GM18909 (cell line): ENCODE measurements at regions not wholly inside any gene's neighbourhood (a gene's known extent, or its start where the extent isn't known, plus 50 kb on each side); places are given as distances from the start of the nearest gene placed in this dataset.

Experiments used
- ATAC-seq: cut with Tn5 transposase; IDR thresholded peaks from one replicate; pipeline ENCODE4 v1.9.1; 2021; ENCODE audit warnings: mild to moderate bottlenecking; ENCODE audit not compliant: unreplicated experiment, poor library complexity

GRCh38 chr22:49242480-49242879 is 585.2 kb downstream of the BRD1 start:
- no peak for ATAC-seq

- no peak for ATAC-seq
Measured at GRCh38 chr22:49241174-49241851, 586.4 kb downstream of the BRD1 start.

GRCh38 chr22:49240472-49240871 is 587.2 kb downstream of the BRD1 start:
- no peak for ATAC-seq

DNA sequence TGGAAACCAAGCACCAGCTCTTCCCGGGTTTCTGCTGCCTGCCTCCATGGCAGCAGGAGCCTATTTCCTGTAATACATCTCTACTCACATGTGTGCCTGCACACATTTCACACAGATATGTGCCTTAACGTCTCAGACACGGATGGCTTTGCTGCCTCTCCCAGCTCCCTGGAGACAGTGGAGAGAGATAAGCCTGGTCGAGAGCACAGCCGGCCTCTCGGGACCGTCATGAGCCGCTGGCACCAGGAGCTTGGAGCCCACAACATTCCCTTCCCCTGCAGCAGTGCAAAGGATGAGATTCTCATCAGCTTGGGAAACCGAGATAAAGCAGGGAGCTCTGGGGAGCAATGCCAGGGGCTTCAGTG is 587.7 kb downstream of the BRD1 start:
- no peak for ATAC-seq

DNA sequence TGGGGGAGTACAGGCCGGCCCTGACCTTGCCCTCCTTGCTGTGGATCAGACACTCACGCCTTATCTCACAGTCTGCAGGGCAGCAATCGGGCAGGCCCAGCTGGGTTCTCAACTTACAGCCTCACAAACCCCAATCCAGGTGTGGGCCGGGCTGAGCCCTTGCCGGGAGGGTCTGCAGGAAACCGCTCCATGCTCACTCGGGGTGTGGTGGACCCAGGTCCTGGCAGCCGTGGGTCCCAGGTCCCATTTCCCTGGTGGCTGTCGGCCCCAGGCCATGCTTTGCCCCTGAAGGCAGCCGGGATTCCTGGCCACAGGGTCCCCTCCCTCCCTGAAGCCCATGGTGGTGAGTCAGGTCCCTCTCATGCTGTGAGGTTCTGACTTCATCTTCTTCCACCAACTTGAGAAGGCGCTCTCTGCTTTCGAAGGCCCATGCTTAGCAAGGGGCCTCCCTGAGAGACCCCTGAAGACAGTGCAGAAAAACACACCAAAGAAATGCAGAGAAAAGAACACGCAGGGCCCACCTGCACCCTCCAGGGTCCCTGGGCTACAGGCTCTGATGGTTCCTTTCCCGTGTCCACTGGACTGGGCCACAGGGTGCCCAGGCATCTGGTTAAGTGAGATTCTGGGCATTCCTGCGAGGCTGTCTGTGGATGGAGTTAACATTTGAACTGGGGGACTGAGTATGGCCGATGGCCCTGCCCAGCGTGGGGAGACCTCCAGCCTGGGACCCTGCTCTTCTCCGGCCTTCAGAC is 588.2 kb downstream of the BRD1 start:
- no peak for ATAC-seq

GRCh38 chr22:49238181-49239141 is 589.2 kb downstream of the BRD1 start:
- ATAC-seq = no peak

- no peak for ATAC-seq
Measured at GRCh38 chr22:49237703-49238102, 590.0 kb downstream of the BRD1 start.

- ATAC-seq = no peak
Measured at GRCh38 chr22:49237279-49237678, 590.4 kb downstream of the BRD1 start.

- ATAC-seq = no peak
Measured at GRCh38 chr22:49236541-49237075, 591.1 kb downstream of the BRD1 start.

DNA sequence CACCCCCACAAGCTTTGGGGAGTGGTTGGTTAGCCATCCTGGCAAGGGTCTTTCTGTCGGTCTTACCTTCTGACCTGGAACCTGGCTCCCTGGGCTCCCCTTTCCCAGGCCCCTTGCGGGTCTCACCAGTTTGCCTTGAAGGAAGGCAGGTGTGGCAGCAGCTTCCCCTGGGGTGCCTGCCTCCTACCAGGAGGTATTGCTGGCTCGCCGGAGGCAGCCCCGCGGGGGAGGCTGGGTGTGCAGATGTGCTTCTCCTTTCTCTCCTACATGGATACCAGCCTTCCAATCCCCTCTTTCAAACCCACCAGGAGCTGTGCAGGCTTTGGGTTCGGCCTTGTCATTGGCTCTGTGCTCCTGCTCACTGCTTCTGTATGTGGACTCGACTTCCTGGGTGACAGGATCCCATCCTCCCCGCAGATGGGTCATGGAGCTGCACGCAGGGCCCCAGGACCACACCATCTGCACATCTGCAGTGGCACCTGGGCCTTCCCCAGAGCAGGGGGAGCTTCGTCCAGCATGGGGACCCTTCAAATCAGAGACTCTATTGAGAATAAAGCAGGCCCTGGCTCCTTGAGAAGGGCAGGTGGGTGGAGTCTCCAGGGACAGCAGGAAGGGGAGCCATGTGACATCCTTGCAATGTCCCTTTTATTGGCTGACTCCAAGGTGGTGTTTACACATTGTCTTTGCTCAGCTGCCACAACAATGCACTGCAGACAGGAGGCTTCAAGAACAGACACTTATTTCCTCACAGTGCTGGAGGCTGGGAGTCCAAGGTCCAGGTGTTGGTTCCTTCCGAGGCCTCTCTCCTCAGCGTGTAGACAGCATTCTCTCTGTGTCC is 592.0 kb downstream of the BRD1 start:
- no peak for ATAC-seq

DNA sequence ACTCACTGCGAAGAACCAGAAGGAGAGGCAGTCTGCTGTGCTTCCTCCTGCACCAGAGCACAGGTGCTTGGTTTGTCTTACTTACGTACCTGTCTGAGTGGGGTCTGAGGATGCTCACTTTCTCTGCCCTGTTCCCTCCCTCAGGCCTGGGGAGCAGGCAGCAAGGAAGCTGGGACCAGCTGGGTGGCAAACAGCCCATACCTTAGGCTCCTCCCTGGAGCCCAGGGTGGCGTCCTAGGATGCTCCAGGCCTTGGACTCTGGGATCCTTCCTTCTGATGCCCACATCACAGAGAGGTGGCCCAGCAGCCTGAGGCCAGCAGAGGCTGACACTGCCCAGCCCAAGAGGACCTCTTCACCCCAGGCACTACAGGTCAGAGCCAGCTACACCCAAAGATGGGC is 593.2 kb downstream of the BRD1 start:
- no peak for ATAC-seq

- no peak for ATAC-seq
Measured at GRCh38 chr22:49233507-49234100, 594.1 kb downstream of the BRD1 start.

DNA sequence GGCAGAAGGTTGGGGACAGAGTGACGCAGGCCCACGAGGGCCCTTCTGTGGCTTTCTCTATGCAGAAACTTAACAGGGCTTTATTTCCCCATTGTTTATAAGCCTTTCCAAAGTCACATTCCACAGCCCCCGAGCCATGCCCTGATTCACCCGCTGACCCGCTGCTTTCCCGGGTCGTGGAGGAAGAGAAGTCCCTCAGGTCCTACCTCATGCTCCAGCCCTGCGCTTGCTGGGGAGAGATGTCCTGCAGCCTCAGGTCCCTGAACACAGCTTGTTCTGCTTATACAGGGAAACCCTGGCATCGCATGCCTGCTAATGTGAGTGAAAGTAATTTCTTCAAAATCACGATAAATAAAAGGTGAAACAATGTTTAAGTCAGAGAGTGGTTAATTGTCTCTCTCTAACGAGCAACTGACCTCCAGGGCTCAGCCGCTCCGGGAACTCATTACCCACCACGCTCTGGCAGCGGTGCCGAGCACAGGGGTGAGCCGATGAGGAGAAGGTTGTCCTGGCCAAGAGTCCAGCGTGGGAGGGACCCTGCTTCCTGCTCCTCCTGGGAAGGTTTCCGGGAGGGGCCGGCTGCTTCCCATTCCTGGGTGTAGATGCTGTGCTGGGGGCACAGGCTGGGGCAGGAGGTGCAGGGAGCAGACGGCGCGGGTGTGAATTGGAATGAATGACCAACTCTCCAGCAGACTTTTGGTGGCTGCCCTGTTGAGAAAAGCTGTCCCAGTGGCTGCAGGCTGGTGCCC is 595.2 kb downstream of the BRD1 start:
- ATAC-seq = no peak

- ATAC-seq = no peak
Measured at GRCh38 chr22:49230194-49230577, 597.5 kb downstream of the BRD1 start.

DNA sequence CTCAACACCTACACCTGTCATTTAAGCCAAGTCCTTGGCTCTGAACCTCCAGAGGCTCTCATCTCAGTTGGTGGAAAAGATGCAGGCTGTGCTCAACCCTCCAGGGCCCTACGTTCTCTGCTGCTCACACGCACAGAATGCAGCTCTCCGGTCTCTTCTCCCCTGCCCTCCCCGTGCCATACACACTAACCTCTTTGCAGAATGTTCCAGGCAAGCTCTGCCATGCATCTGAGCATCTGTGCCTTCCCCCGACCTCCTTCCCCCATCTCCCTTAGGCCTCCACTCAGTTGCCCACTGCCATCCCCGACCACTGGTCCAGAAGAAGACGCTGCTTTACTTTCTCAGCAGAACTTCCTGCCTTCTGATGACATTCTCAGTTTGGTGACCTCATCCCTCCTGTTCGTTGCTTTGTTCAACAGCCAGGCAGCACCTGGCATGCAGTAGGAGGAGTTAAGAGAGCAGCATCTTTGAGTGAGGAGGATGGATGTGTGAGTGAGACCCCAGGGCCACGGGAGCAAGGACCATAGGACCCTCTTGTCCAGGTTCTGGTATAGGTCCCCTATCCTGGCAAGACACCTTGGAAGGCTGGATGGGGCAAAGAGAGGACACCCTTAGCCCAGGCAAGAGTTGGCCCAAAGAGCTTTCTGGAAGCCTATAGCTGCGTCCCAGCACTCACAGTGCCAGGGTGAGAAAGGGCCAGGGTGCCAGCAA is 598.0 kb downstream of the BRD1 start:
- ATAC-seq = no peak

DNA sequence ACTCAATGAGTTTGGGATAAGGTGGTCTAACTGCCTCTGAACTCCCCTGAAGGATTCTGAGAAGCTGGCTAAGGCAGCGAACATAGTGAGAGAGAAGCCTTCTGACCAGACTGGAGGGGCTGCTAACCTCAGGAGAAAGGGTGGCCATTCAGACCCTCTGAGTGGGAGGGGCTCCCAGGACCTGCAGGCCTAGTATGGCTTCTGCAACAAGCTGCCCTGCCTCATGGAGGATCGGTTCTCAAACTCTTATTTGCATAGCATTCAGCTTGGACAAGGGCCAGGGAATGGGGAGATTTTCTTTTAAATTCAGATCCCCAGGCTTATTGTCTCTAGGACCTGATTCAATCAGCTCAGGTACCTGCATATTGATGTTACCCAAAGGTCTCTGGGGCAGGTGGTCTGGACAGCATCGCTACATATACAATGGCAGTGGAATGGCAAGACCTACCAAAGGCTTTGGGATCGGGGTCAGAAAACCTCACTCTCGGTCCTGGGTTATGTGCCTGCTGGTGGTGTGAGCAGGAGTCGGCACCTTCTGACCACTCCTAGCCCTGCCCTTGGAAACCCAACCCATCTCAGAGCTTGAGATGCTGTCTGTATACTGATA is 599.1 kb downstream of the BRD1 start:
- ATAC-seq = no peak

GRCh38 chr22:49227670-49228069 is 600.0 kb downstream of the BRD1 start:
- no peak for ATAC-seq

DNA sequence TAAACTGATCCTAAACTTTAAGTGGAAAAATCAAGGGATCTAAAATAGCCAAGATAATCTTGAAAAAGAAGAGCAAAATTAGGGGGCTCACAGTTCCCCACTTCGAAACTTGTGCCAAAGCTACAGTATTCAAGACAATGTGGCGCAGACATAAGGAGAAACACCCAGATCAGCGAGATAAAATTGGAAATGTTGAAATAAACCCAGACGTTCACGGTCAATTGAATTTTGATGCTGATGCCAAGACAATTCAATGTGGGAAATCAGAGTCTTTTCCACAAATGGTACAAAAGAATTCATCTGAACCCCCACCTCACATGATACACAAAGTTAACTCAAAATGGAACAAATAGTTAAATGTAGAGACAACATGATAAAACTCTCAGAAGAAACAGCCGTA is 601.6 kb downstream of the BRD1 start:
- ATAC-seq = no peak
